ENCODE measurements at regions not wholly inside any gene's neighbourhood (a gene's known extent, or its start where the extent isn't known, plus 50 kb on each side); places are given as distances from the start of the nearest gene placed in this dataset.

- no peak for TF ChIP-seq EP300 (IDR thresholded peaks at IDR 0.05)
- no peak for TF ChIP-seq POLR2A (IDR thresholded peaks at IDR 0.05)
- no peak for TF ChIP-seq POLR2AphosphoS5 (IDR thresholded peaks at IDR 0.05)
- TF ChIP-seq, protein P1, sequence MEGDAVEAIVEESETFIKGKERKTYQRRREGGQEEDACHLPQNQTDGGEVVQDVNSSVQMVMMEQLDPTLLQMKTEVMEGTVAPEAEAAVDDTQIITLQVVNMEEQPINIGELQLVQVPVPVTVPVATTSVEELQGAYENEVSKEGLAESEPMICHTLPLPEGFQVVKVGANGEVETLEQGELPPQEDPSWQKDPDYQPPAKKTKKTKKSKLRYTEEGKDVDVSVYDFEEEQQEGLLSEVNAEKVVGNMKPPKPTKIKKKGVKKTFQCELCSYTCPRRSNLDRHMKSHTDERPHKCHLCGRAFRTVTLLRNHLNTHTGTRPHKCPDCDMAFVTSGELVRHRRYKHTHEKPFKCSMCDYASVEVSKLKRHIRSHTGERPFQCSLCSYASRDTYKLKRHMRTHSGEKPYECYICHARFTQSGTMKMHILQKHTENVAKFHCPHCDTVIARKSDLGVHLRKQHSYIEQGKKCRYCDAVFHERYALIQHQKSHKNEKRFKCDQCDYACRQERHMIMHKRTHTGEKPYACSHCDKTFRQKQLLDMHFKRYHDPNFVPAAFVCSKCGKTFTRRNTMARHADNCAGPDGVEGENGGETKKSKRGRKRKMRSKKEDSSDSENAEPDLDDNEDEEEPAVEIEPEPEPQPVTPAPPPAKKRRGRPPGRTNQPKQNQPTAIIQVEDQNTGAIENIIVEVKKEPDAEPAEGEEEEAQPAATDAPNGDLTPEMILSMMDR (IDR thresholded peaks at IDR 0.05) = no peak
- Histone ChIP-seq H3K36me3 (no peaks in the 10 kb centered on the region), H3K4me1 (no peaks in the 10 kb centered on the region), H3K9me3 (no peaks in the 10 kb centered on the region), H3K4me3 (no peak overlapping the region), H3K27me3 (no peaks in the 10 kb centered on the region), H3K27ac (no peak overlapping the region)
- DNase-seq (no peak), ATAC-seq (ENCODE audit: low FRiP score in 2 of 2) (no peak)
- 84 to 98% methylated on average over 2 of the region's 2 CpGs for WGBS, 2 donors
These were observed 409.4 kb downstream of the PCDH18 start for GRCh38 chr4:137122876-137123275.

DNA sequence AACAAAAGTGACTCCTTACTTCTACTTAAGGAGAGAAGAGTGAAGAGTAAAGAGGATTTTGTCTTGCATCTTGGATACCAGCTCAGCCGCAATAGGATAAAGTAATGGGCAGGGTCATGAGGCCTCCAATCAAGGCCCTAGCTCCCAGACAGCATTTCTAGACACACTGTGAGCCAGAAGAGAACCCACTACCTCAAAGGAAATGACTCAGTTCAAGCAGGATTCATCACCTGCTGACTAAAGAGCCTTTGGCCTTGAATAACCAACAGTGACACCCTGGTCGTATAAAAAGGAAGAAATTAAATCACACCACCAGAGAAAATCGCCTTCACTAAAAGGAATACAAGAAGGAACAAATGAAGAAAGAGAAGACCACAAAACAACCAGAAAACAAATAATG, 416.1 kb downstream of the PCDH18 start:
- DNase-seq (no peak), ATAC-seq (ENCODE audit: low FRiP score in 2 of 2) (no peak)
- no peak overlapping the region for H3K4me3 ChIP-seq
- no peaks in the 10 kb centered on the region for H3K9me3 ChIP-seq
- no peaks in the 10 kb centered on the region for H3K4me1 ChIP-seq
- TF ChIP-seq EP300 (IDR thresholded peaks at IDR 0.05) (no peak), POLR2A (IDR thresholded peaks at IDR 0.05) (no peak), POLR2AphosphoS5 (IDR thresholded peaks at IDR 0.05) (no peak)
- TF ChIP-seq, protein P1 (IDR thresholded peaks at IDR 0.05) = no peak
- 84 to 88% methylated on average over 3 of the region's 3 CpGs for WGBS, 2 donors
- no peaks in the 10 kb centered on the region for H3K27me3 ChIP-seq
- no peaks in the 10 kb centered on the region for H3K36me3 ChIP-seq
- H3K27ac ChIP-seq = no peak overlapping the region

DNA sequence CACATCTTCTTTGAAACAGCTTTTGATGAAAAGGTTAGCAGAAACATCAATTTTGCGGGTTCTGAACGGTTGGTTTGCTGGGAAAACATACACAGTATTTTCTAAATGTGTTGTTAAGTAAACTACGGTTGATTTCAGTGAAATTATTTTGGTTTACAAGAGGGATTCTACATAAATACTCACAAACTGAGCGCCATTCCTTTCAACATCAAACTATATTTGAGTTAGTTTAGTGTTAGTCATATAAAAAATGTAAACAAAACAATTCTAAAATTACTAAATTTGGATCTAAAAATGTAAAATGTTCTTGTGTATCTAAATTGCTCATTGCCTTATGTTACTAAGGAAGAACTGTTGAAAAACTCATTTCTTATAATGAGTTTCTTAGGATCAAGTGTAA, 425.6 kb downstream of the PCDH18 start:
- 60 to 83% methylated on average over 4 of the region's 4 CpGs for WGBS, 2 donors
- DNase-seq (no peak), ATAC-seq (ENCODE audit: low FRiP score in 2 of 2) (no peak)
- H3K27ac ChIP-seq = no peak overlapping the region
- H3K4me1 ChIP-seq = no peaks in the 10 kb centered on the region
- no peaks in the 10 kb centered on the region for H3K9me3 ChIP-seq
- TF ChIP-seq POLR2A (IDR thresholded peaks at IDR 0.05) = no peak
- no peak for TF ChIP-seq EP300 (IDR thresholded peaks at IDR 0.05)
- TF ChIP-seq POLR2AphosphoS5 (IDR thresholded peaks at IDR 0.05) = no peak
- TF ChIP-seq, protein P1 (IDR thresholded peaks at IDR 0.05) = no peak
- H3K36me3 ChIP-seq = no peaks in the 10 kb centered on the region
- H3K4me3 ChIP-seq = no peak overlapping the region
- H3K27me3 ChIP-seq = no peaks in the 10 kb centered on the region

- Histone ChIP-seq H3K27me3 (no peaks in the 10 kb centered on the region), H3K4me3 (no peak overlapping the region), H3K36me3 (no peaks in the 10 kb centered on the region), H3K4me1 (no peaks in the 10 kb centered on the region), H3K27ac (no peak overlapping the region), H3K9me3 (no peaks in the 10 kb centered on the region)
- DNase-seq = no peak
- 71% methylated on average over 3 of the region's 3 CpGs for WGBS, 2 donors
- no peak for TF ChIP-seq POLR2AphosphoS5 (IDR thresholded peaks at IDR 0.05)
- no peak for TF ChIP-seq EP300 (IDR thresholded peaks at IDR 0.05)
- TF ChIP-seq, protein P1 (IDR thresholded peaks at IDR 0.05) = no peak
- no peak for TF ChIP-seq POLR2A (IDR thresholded peaks at IDR 0.05)
- no peak for ATAC-seq (ENCODE audit: low FRiP score in 2 of 2)
These were observed 426.0 kb downstream of the PCDH18 start for GRCh38 chr4:137106287-137106686.

GRCh38 chr4:137090951-137091350, 441.3 kb downstream of the PCDH18 start:
- H3K27ac ChIP-seq = no peak overlapping the region
- H3K9me3 ChIP-seq = no peaks in the 10 kb centered on the region
- no peak overlapping the region for H3K4me3 ChIP-seq
- H3K36me3 ChIP-seq = no peaks in the 10 kb centered on the region
- WGBS, 2 donors = 62 to 87% methylated on average over 3 of the region's 3 CpGs
- H3K27me3 ChIP-seq = no peaks in the 10 kb centered on the region
- ATAC-seq (ENCODE audit: low FRiP score in 2 of 2) (no peak), DNase-seq (no peak)
- TF ChIP-seq, protein P1 (IDR thresholded peaks at IDR 0.05) = no peak
- TF ChIP-seq POLR2AphosphoS5 (IDR thresholded peaks at IDR 0.05) (no peak), EP300 (IDR thresholded peaks at IDR 0.05) (no peak), POLR2A (IDR thresholded peaks at IDR 0.05) (no peak)
- no peaks in the 10 kb centered on the region for H3K4me1 ChIP-seq
